ENCODE measurements at regions not wholly inside any gene's neighbourhood (a gene's known extent, or its start where the extent isn't known, plus 50 kb on each side); places are given as distances from the start of the nearest gene placed in this dataset.

GRCh38 chr1:194952171-194952570 lies 1656.1 kb downstream of the KCNT2 start:
- no peak overlapping the region for H3K4me3 ChIP-seq (ENCODE audit: low read length, poor library complexity, severe bottlenecking)
- H3K79me2 ChIP-seq (ENCODE audit: insufficient read depth, low read length), result no peaks in the 10 kb centered on the region
- H3K4me1 ChIP-seq (ENCODE audit: insufficient read depth, low read length, poor library complexity, severe bottlenecking), result no peaks in the 10 kb centered on the region
- no peak overlapping the region for H3K9ac ChIP-seq (ENCODE audit: low read depth, low read length, poor library complexity, severe bottlenecking)
- no peak for TF ChIP-seq EZH2phosphoT487 (IDR thresholded peaks at IDR 0.05; ENCODE audit: borderline replicate concordance)
- no peak overlapping the region for H3K4me2 ChIP-seq (ENCODE audit: low read depth, low read length, poor library complexity, severe bottlenecking)
- no peak overlapping the region for H2AFZ ChIP-seq (ENCODE audit: low read length)
- H3K9me2 ChIP-seq (replicated peaks; ENCODE audit: low read depth, low read length), result no peaks in the 10 kb centered on the region
- no peaks in the 10 kb centered on the region for H4K20me1 ChIP-seq (ENCODE audit: insufficient read depth, low read length, poor library complexity, severe bottlenecking)
- H3K27me3 ChIP-seq (ENCODE audit: insufficient read depth, low read length, poor library complexity, severe bottlenecking), result no peaks in the 10 kb centered on the region
- H3K9me3 ChIP-seq (ENCODE audit: insufficient read depth, low read depth, low read length), result no peaks in the 10 kb centered on the region
- H3K36me3 ChIP-seq (ENCODE audit: insufficient read depth, low read length), result no peaks in the 10 kb centered on the region
- H3F3A ChIP-seq (ENCODE audit: low read depth), result no peaks in the 10 kb centered on the region

DNA sequence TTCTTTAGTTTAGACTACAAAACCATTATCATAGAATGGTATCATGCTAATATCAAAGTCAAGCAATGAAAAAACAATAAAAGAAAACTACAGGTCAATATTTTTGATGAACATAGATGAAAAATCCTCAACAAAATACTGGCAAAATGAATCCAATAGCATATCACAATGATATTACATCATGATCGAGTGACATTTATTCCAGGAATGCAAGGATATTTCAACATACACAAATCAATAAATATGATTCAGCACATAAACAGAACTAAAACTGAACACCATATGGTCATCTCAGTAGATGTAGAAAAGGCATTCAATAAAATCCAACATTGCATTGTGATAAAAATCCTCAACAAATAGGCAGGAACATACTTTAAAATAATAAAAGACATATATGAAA lies 1657.7 kb downstream of the KCNT2 start:
- TF ChIP-seq EZH2phosphoT487 (IDR thresholded peaks at IDR 0.05; ENCODE audit: borderline replicate concordance) (no peak), CTCF (conservative IDR thresholded peaks at IDR 0.05; ENCODE audit: low read length) (no peak)
- no peaks in the 10 kb centered on the region for H3K9me2 ChIP-seq (replicated peaks; ENCODE audit: low read depth, low read length)
- no peak overlapping the region for H3K9ac ChIP-seq (ENCODE audit: low read depth, low read length, poor library complexity, severe bottlenecking)
- no peaks in the 10 kb centered on the region for H3K27me3 ChIP-seq (ENCODE audit: insufficient read depth, low read length, poor library complexity, severe bottlenecking)
- H2AFZ ChIP-seq (ENCODE audit: low read length), result no peak overlapping the region
- H3K36me3 ChIP-seq (ENCODE audit: insufficient read depth, low read length), result no peaks in the 10 kb centered on the region
- no peaks in the 10 kb centered on the region for H3K79me2 ChIP-seq (ENCODE audit: insufficient read depth, low read length)
- no peaks in the 10 kb centered on the region for H3F3A ChIP-seq (ENCODE audit: low read depth)
- H3K4me1 ChIP-seq (ENCODE audit: insufficient read depth, low read length, poor library complexity, severe bottlenecking), result no peaks in the 10 kb centered on the region
- no peaks in the 10 kb centered on the region for H3K9me3 ChIP-seq (ENCODE audit: insufficient read depth, low read depth, low read length)
- no peak overlapping the region for H3K4me2 ChIP-seq (ENCODE audit: low read depth, low read length, poor library complexity, severe bottlenecking)
- H3K4me3 ChIP-seq (ENCODE audit: low read length, poor library complexity, severe bottlenecking), result no peak overlapping the region
- H4K20me1 ChIP-seq (ENCODE audit: insufficient read depth, low read length, poor library complexity, severe bottlenecking), result no peaks in the 10 kb centered on the region

- H3K36me3 ChIP-seq (ENCODE audit: insufficient read depth, low read length), result no peaks in the 10 kb centered on the region
- H2AFZ ChIP-seq (ENCODE audit: low read length), result no peak overlapping the region
- H3K4me3 ChIP-seq (ENCODE audit: low read length, poor library complexity, severe bottlenecking), result no peak overlapping the region
- no peaks in the 10 kb centered on the region for H3K27me3 ChIP-seq (ENCODE audit: insufficient read depth, low read length, poor library complexity, severe bottlenecking)
- TF ChIP-seq CTCF (conservative IDR thresholded peaks at IDR 0.05; ENCODE audit: low read length) (no peak), EZH2phosphoT487 (IDR thresholded peaks at IDR 0.05; ENCODE audit: borderline replicate concordance) (no peak)
- H3K9ac ChIP-seq (ENCODE audit: low read depth, low read length, poor library complexity, severe bottlenecking), result no peak overlapping the region
- H3K79me2 ChIP-seq (ENCODE audit: insufficient read depth, low read length), result no peaks in the 10 kb centered on the region
- H4K20me1 ChIP-seq (ENCODE audit: insufficient read depth, low read length, poor library complexity, severe bottlenecking), result no peaks in the 10 kb centered on the region
- H3K4me1 ChIP-seq (ENCODE audit: insufficient read depth, low read length, poor library complexity, severe bottlenecking), result no peaks in the 10 kb centered on the region
- no peaks in the 10 kb centered on the region for H3K9me2 ChIP-seq (replicated peaks; ENCODE audit: low read depth, low read length)
- H3K4me2 ChIP-seq (ENCODE audit: low read depth, low read length, poor library complexity, severe bottlenecking), result no peak overlapping the region
- H3F3A ChIP-seq (ENCODE audit: low read depth), result no peaks in the 10 kb centered on the region
- no peaks in the 10 kb centered on the region for H3K9me3 ChIP-seq (ENCODE audit: insufficient read depth, low read depth, low read length)
These were observed 1667.8 kb downstream of the KCNT2 start for GRCh38 chr1:194940336-194941030.

DNA sequence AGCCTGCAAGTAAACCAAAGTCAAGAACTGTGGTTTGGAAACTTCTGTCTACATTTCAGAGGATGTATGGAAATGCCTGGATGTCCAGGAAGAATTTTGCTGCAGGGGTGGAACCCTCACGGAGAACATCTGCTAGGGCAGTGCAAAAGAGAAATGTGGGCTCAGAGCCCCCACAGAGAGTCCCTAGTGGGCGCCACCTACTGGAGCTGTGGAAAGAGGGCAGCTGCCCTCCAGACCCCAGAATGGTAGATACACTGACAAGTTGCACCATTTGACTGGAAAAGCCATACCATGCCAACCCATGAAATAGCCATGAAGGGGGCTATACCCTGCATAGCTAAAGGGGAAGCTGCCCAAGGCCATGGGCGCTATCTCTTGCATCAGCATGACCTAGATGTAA lies 1672.4 kb downstream of the KCNT2 start:
- no peaks in the 10 kb centered on the region for H3K9me2 ChIP-seq (replicated peaks; ENCODE audit: low read depth, low read length)
- H3K79me2 ChIP-seq (ENCODE audit: insufficient read depth, low read length), result no peaks in the 10 kb centered on the region
- no peaks in the 10 kb centered on the region for H3K9me3 ChIP-seq (ENCODE audit: insufficient read depth, low read depth, low read length)
- no peak overlapping the region for H3K9ac ChIP-seq (ENCODE audit: low read depth, low read length, poor library complexity, severe bottlenecking)
- no peaks in the 10 kb centered on the region for H3F3A ChIP-seq (ENCODE audit: low read depth)
- no peak overlapping the region for H2AFZ ChIP-seq (ENCODE audit: low read length)
- TF ChIP-seq EZH2phosphoT487 (IDR thresholded peaks at IDR 0.05; ENCODE audit: borderline replicate concordance), result no peak
- peak; percentile 53 for TF ChIP-seq CTCF (conservative IDR thresholded peaks at IDR 0.05; ENCODE audit: low read length)
- no peak overlapping the region for H3K4me2 ChIP-seq (ENCODE audit: low read depth, low read length, poor library complexity, severe bottlenecking)
- H4K20me1 ChIP-seq (ENCODE audit: insufficient read depth, low read length, poor library complexity, severe bottlenecking), result no peaks in the 10 kb centered on the region
- H3K4me3 ChIP-seq (ENCODE audit: low read length, poor library complexity, severe bottlenecking), result no peak overlapping the region
- no peaks in the 10 kb centered on the region for H3K36me3 ChIP-seq (ENCODE audit: insufficient read depth, low read length)
- H3K27me3 ChIP-seq (ENCODE audit: insufficient read depth, low read length, poor library complexity, severe bottlenecking), result no peaks in the 10 kb centered on the region
- no peaks in the 10 kb centered on the region for H3K4me1 ChIP-seq (ENCODE audit: insufficient read depth, low read length, poor library complexity, severe bottlenecking)

All from Loucy (cell line).